GM18868 (cell line): ENCODE measurements at regions not wholly inside any gene's neighbourhood (a gene's known extent, or its start where the extent isn't known, plus 50 kb on each side); places are given as distances from the start of the nearest gene placed in this dataset.

Experiments
- ATAC-seq: cut with Tn5 transposase; IDR thresholded peaks from one replicate; pipeline ENCODE4 v1.9.1; 2021; ENCODE audit warnings: mild to moderate bottlenecking, moderate library complexity; ENCODE audit not compliant: unreplicated experiment

GRCh38 chr20:11785885-11786507 lies 131.7 kb upstream of the BTBD3 start:
- ATAC-seq: no peak

- no peak for ATAC-seq
Observed at GRCh38 chr20:11790046-11790445, 127.6 kb upstream of the BTBD3 start.

DNA sequence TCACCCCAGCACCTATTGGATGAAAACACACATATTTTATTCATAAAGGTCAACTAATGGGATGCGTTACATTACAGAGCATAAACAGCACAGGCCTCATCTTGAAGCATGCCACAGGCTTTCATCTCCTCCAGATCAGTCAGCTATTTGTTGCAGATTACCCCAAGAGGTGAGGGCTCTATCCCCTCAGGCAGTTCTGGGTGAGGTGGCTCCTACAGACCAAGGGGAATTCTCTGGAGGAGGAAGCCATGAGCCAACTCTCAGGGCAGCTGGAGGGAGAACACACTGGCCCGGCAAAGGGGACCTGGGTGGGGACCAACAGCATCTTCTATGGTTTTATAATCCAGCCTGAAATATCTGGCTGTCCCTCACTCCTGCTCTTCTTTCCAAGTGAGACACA lies 126.4 kb upstream of the BTBD3 start:
- ATAC-seq: no peak

DNA sequence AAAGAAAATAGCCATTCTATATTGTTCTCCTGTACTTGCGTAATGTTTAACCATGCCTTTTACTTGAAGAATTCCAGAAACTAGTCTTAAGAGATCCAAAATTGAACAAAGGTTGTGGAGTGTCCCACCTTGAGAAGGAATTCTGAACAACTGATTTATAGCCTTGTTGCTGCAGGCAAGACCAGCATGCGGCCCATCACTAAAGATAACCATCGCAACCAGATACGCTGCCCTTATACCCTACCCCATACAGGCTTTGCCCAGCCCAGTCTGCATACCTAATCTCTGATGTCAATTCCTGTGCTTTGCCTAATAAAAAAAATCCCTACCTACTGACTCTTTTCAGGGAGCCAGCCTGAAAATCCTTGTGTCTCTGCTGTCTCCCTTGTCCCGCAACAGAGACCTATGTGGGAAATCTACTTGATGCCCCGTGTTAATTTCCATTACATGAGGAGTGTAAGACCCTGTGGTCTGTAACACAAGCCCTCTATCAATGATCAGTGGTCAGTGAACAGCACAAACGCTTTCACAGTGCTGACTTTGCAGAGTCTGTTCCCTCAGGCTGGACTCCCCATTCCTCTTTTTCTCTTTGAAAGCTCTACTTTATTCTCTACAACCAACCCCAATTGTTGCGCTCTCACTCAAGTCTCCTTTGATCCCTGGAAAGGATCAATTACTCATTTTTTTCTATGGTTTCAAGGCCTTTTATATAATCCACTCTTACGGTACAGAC lies 125.7 kb upstream of the BTBD3 start:
- no peak for ATAC-seq

DNA sequence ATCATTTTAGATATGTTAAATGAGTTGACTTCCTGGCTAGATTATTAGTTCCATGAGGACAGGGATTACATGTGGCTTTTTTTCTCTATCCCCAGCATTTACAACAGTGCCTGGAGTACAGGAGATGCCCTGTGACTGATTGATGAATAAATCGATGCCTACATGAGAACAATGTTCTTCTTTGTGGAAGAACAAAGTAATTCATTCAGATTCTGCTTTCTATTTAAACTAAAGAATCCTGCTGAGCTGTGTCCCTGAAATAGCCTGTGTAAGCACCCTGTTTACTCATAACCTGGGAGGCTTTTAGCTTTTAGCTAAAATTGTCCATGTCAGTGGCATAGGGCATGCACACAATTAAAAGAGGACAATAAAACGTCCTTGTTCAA lies 125.1 kb upstream of the BTBD3 start:
- ATAC-seq: no peak

GRCh38 chr20:11794525-11794924 lies 123.2 kb upstream of the BTBD3 start:
- no peak for ATAC-seq

- no peak for ATAC-seq
Observed at GRCh38 chr20:11795071-11795615, 122.5 kb upstream of the BTBD3 start.

- ATAC-seq: no peak
Observed at GRCh38 chr20:11796026-11796425, 121.7 kb upstream of the BTBD3 start.

DNA sequence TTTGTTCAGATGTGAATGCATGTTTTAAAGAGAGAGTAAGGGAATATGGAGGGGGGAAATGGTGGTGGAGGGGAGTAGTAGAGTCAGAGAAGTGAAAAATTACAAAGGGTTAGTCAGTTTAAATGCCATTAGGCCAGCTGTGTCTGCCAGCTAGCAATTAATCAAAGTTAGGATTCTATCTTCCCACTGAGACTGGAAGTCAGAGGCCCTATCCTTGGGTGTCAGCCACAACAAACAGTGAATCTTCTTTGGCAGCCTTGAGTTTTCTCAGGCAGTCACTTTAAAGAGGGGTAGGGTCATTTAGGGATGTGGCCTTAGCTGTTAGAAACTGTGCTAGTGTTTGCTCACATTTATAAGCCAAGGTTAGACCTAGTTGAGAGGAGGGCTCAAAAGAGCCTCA lies 120.5 kb upstream of the BTBD3 start:
- no peak for ATAC-seq

DNA sequence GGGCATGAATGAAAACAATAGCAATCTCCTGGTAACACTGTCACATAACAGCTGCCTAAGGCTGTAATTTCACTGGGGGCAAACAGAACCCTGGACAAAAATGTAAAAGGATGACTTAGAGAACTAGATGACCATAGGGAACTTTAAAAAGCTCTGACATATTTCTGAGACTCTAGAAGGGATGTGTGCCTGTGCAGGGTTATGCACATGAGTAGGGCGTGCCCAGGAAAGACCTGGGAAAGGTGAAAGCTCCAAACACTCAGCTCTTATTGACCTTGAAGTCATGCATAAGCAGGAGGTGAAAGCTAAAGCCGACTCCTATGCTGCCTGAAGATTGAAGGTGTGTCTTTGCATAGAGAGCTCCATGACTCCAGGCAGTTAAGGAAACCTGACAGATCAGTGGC lies 118.4 kb upstream of the BTBD3 start:
- no peak for ATAC-seq

GRCh38 chr20:11807054-11808048 lies 110.3 kb upstream of the BTBD3 start:
- ATAC-seq: no peak

GRCh38 chr20:11808841-11809240 lies 108.9 kb upstream of the BTBD3 start:
- no peak for ATAC-seq

- no peak for ATAC-seq
Observed at GRCh38 chr20:11810311-11811083, 107.2 kb upstream of the BTBD3 start.

- ATAC-seq: no peak
Observed at GRCh38 chr20:11813106-11813890, 104.4 kb upstream of the BTBD3 start.

DNA sequence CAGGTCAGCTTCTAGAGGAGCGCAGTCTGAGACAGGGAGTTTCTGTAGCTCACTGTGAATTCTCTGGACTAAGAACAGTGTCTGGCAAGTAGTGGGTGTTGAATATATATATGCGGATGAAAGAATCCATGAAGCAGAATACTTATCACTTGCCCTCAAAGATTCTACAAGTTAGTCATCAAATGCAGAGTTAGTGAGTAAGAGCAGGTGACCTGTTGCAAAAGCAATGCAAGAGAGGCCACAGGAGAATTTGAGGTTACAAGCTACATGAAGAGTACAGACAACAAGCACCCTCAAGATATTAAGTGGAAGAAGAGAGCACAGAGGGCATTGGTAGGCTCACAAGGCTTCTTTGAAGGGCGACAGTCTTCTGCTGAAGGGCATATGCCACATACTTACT lies 103.4 kb upstream of the BTBD3 start:
- ATAC-seq: no peak

- ATAC-seq: no peak
Observed at GRCh38 chr20:11820838-11821237, 96.9 kb upstream of the BTBD3 start.

DNA sequence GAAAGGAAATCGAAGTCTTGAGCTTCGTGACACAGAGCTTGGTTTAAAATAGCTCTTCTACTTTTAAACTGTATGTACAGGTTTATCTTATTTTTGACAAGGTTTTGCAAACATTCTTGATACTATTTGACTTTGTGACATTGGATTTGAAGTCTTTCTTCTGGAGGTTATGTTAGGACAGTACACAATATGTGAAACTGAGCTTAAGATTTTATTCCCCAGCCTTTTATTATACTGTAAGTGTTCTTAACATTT lies 95.2 kb upstream of the BTBD3 start:
- no peak for ATAC-seq

DNA sequence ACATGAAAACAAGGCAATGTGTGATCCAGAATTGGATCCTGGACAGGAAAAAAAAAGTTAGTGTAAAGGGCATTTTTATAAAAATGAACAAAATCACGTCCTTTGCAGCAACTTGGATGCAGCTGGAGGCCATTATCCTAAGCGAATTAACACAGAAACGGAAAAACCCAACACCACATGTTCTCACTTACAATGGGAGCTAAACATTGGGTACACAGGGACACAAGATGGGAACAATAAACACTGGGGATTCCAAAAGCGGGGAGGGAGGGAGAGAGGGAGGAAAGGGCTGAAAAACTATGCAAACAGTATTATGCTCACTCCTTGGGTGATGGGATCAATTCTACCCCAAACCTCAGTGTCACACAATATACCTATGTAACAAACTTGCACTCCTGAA lies 91.4 kb upstream of the BTBD3 start:
- no peak for ATAC-seq

DNA sequence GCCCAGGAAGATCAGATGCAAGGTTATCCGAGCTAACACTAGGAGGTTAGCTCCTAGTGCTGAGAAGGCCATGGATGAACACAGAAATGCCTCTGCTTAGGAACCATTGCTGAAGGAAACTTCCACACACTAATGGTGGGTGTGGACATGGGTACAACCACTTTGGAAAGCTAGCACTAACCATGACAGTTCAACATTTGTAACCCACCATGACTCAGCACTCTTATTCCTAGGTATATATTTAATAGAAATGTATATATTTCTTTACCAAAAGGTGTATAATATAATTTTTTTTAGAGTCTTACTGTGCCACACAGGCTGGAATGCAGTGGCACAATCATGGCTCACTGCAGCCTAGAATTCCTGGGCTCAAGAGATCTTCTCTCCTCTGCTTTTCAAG lies 85.3 kb upstream of the BTBD3 start:
- ATAC-seq: no peak

GRCh38 chr20:11832851-11833250 lies 84.8 kb upstream of the BTBD3 start:
- ATAC-seq: no peak
